HG03025 (cell line): ENCODE measurements at regions not wholly inside any gene's neighbourhood (a gene's known extent, or its start where the extent isn't known, plus 50 kb on each side); places are given as distances from the start of the nearest gene placed in this dataset.
"Not testable (repeated sequence)": the region's sequence is repeated elsewhere in the genome, so short reads cannot be mapped to it uniquely, and the experiment has no call there.

Experiments
- ATAC-seq: cut with Tn5 transposase; IDR thresholded peaks from one replicate; pipeline ENCODE4 v1.9.1; 2021; ENCODE audit warnings: mild to moderate bottlenecking, moderate library complexity; ENCODE audit not compliant: unreplicated experiment, low FRiP score

DNA sequence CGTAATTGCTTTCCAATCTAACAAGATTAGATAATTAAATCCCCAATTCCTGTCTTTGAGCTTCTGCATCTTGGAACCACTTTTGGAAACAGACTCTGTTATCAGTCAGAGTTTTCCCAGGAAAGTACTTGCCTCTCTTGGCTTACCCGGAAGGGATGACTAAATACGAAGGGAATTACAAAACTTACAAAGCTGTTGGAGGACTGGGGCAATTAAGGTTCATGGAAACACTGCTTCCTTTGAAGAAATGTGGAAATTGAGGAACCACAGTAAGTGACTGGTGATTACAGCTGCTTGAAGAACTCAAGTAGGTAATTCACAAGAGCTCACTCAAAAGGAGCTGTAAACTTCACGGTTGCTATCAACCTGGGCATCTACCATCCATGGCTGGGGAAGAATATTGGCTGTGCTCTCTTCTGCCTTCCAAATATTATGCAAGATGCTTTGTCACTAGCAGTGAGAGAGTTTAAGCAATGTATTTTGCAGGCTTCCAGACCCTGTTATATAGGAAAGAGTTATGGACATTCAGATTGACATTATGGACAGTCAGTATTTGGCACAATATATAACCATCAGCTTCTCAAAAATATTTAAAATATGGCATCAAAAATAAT is 104.6 kb upstream of the MAN2A1 start:
- ATAC-seq = no peak

- no peak for ATAC-seq
These were observed 109.5 kb upstream of the MAN2A1 start for GRCh38 chr5:109580225-109580624.

- no peak for ATAC-seq
These were observed 114.2 kb upstream of the MAN2A1 start for GRCh38 chr5:109575506-109575905.

- ATAC-seq = no peak
These were observed 114.7 kb upstream of the MAN2A1 start for GRCh38 chr5:109574985-109575384.

DNA sequence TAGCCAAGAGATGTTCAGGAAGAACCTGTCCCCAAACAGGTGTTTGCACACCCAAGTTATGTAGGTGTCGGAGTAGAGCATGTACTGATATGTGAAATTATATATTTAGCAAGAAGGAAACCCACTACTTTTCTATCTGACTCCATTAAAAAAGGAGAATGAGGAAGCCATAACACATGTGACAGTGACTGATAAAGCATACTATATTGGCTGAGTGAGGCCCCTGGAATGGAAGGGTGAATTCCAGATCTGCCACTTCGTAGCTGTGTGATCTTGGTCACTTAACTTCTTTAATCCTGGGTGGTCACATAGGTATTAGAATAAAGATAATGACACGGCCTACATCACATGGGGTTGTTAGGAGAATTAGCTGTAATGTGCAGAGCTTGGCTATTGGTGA is 116.0 kb upstream of the MAN2A1 start:
- no peak for ATAC-seq

DNA sequence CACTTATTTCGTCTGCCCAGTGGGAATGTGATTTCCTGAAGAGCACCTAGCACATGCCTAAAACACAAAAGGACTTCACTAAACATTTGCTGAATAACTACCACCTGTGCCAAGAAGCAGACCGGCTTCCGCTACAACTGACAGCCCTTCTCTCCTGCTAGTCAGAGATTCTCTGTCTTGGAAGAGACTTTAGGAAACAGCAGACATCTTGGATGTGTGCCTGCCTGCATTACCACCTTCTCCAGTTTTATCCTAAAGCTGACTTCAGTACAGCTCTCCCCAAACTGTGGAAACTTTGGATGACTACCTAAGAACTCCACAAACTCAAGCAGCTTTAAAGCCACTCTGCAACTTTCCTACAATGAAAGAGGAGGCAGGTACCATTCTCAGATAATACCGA is 116.5 kb upstream of the MAN2A1 start:
- no peak for ATAC-seq

DNA sequence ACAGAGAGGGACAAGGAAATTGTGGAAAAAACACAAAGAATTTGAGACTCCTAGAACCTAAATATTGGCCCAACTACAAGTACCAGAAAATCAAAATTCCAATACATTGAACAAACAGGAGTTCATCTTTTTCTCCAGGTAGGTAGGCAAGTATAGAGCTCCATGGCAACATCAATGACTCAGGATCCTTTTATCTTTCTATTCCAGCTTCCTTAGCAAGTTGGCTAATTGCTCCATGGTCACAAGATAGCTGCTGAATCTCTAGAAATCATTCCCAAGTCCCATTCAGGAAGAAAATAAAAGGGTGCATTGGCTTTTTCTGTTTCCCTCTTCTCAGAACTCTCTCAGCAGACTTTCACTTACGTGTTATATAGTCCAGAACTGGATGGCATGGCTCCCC is 117.9 kb upstream of the MAN2A1 start:
- no peak for ATAC-seq

DNA sequence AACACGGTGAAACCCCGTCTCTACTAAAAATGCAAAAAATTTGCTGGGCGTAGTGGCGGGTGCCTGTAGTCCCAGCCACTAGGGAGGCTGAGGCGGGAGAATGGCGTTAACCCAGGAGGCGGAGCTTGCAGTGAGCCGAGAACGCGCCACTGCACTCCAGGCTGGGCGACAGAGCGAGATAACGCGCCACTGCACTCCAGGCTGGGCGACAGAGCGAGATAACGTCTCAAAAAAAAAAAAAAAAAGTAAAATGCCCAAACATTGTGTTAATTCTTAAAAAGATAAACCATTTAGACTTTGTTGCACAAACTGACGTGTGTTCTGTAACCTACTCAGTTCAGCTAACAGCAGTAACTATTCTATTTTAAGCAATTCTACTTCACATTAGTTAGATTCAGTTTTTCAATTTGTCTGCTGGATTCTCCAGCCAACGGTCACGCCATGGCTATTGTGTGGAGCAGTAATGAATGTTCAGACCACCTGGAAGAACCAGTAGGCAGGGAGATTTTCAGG is 119.3 kb upstream of the MAN2A1 start:
- ATAC-seq = no peak

GRCh38 chr5:109567374-109568044 is 122.2 kb upstream of the MAN2A1 start:
- ATAC-seq = no peak

- ATAC-seq = no peak
These were observed 123.4 kb upstream of the MAN2A1 start for GRCh38 chr5:109566361-109566760.

DNA sequence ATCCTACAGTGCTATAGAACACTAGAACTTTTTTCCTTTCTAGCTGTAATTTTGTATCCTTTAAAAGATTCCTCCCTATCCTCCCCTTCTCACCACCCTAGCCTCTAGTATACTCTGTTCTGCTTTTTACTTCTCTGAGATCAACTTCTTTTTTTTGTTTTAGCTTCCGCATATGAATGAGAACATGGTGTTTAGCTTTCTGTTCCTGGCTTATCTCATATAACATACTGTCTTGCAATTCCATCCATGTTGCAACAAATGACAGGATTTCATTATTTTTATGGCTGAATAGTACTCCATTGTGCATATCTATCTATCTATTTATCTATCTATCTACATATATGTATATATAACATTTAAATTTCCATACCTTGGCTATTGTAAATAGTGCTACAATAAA is 126.0 kb upstream of the MAN2A1 start:
- ATAC-seq = no peak

GRCh38 chr5:109563189-109563588 is 126.5 kb upstream of the MAN2A1 start:
- ATAC-seq = no peak

- no peak for ATAC-seq
These were observed 127.3 kb upstream of the MAN2A1 start for GRCh38 chr5:109562441-109562840.

DNA sequence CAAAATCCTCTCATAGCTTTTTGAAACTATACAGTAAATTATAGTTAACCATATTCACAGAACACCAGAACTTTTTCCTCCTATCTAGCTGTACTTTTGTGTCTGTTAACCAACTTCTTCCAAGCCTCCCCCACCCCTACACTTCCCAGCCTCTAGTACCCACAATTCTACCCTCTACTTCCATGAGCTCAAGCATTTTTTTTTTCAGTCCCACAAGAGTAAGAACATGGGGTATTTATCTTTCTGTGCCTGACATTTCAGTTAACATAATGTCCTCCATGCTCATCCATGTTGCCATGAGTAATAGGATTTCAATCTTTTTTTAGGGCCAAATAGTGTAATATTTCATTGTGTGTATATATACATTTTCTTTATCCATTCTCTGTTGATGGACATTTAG is 128.3 kb upstream of the MAN2A1 start:
- no peak for ATAC-seq

DNA sequence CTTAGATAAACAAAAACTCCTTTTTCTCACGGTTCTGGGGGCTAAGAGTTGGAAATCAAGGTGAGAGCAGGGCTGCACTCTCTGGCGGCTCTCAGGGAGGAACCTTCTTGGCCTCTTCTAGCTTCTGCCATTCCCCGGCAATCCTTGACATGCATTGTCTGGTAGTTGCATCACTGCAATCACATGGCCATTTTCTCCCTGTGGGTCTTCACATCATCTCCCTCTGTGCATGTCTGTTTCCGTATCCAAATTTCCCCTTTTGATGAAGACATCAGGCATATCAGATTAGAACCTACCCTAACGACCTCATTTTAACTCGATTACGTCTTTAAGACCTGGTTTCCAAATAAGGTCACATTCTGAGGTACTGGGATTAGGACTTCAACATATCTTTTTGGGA is 129.2 kb upstream of the MAN2A1 start:
- no peak for ATAC-seq

GRCh38 chr5:109558952-109559351 is 130.8 kb upstream of the MAN2A1 start:
- no peak for ATAC-seq

GRCh38 chr5:109558364-109558763 is 131.4 kb upstream of the MAN2A1 start:
- no peak for ATAC-seq

DNA sequence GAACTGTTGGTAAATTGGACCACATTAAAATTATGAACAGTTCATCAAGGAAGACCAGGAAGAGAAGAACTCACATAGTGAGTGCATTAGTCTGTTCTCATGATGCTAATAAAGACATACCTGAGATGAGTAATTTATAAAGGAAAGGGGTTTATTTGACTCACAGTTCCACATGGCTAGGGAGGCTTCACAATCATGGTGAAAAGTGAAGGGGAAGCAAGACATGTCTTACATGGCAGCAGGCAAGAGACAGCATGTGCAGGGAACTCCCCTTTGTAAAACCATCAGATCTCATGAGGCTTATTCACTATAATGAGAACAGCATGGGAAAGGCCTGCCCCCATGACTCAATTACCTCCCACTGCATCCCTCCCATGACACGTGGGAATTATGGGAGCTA is 135.9 kb upstream of the MAN2A1 start:
- ATAC-seq = no peak

DNA sequence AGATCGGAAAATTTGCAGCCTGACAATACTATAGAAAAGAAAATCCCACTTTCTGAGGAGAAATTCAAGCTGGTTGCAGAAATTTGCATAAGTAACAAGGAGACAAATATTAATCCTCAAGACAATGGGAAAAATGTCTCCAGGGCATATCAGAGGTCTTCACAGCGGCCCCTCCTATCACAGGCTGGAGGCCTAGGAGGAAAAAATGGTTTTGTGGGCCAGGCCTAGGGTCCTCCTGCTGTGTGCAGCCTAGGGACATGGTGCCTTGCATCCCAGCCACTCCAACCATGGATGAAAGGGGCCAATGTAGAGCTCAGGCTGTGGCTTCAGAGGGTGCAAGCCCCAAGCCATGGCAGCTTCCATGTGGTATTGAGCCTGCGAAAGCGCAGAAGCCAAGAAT is 138.5 kb upstream of the MAN2A1 start:
- not testable (repeated sequence) for ATAC-seq

GRCh38 chr5:109550077-109550476 is 139.7 kb upstream of the MAN2A1 start:
- no peak for ATAC-seq

DNA sequence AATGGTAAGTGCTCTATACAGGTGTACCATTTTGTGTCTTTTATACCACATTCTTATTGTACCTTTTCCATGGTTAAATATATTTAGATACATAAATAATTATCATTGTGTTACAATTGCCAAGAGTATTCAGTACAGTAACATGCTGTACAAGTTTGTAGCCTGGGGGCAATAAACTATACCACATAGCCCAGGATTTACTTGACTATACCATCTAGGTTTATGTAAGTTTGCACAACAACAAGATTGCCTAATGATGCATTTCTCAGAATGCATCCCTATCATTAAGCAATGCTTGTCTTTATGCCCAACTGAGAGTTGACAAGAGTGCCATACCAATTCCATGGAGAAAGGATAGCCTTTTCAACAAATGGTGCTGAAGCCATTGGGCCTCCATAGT is 136.7 kb upstream of the PJA2 start:
- no peak for ATAC-seq

GRCh38 chr5:109544873-109545272 is 135.1 kb upstream of the PJA2 start:
- ATAC-seq = not testable (repeated sequence)
